SU-DHL-6 (cell line): ENCODE measurements at regions not wholly inside any gene's neighbourhood (a gene's known extent, or its start where the extent isn't known, plus 50 kb on each side); places are given as distances from the start of the nearest gene placed in this dataset.

Experiments used
- H2AFZ ChIP-seq: fragments of 200-600 bp; sonication (generic); 2 replicates; pipeline ENCODE4 v1.6.1; 2014; ENCODE audit warnings: low read depth, mild to moderate bottlenecking, moderate library complexity, mixed read lengths, antibody characterized with exemption, low read length; ENCODE audit not compliant: severe bottlenecking
- H3F3A ChIP-seq: fragments of 200-600 bp; shearing (Covaris generic); 2 replicates; pipeline ENCODE4 v1.6.0; 2016; ENCODE audit warnings: antibody characterized with exemption, mild to moderate bottlenecking; ENCODE audit not compliant: insufficient read depth
- H3K27ac ChIP-seq: fragments of 200-600 bp; sonication (generic); 2 replicates; pipeline ENCODE4 v1.5.1; 2016; ENCODE audit warnings: low read depth, mild to moderate bottlenecking, low read length, moderate library complexity, mixed read lengths
- H3K27me3 ChIP-seq: fragments of 200-600 bp; sonication (generic), shearing (Covaris generic); 2 replicates; pipeline ENCODE4 v1.6.0; 2014; ENCODE audit warnings: mild to moderate bottlenecking, low read length
- H3K36me3 ChIP-seq: fragments of 200-600 bp; sonication (generic); 2 replicates; pipeline ENCODE4 v1.6.1; 2014; ENCODE audit warnings: mild to moderate bottlenecking, low read length, mixed read lengths
- H3K4me2 ChIP-seq: fragments of 300-600, 200-600 bp; shearing (Covaris generic), sonication (generic); 2 replicates; pipeline ENCODE4 v1.6.0; 2014; ENCODE audit warnings: low read length, low read depth, mild to moderate bottlenecking; ENCODE audit not compliant: poor library complexity, severe bottlenecking
- H3K4me3 ChIP-seq: fragments of 200-600 bp; sonication (generic); 2 replicates; pipeline ENCODE4 v1.5.1; 2014; ENCODE audit warnings: antibody characterized with exemption, low read length, mild to moderate bottlenecking, mixed read lengths; ENCODE audit not compliant: insufficient read depth, poor library complexity, severe bottlenecking
- H3K79me2 ChIP-seq: fragments of 200-600 bp; sonication (generic); 2 replicates; pipeline ENCODE4 v1.6.1; 2014; ENCODE audit warnings: mild to moderate bottlenecking, low read length, moderate library complexity; ENCODE audit not compliant: insufficient read depth
- H3K9ac ChIP-seq: fragments of 200-600 bp; sonication (generic); 2 replicates; pipeline ENCODE4 v1.7.0; 2014; ENCODE audit warnings: mild to moderate bottlenecking, low read length
- H3K9me2 ChIP-seq: fragments of 200-600 bp; sonication (generic); replicated peaks from 2 replicates; pipeline ENCODE4 v1.6.1; 2014; ENCODE audit warnings: low read length; ENCODE audit not compliant: insufficient read depth
- H3K9me3 ChIP-seq: fragments of 200-600 bp; sonication (generic); 2 replicates; pipeline ENCODE4 v1.6.1; 2014; ENCODE audit warnings: low read length, mixed read lengths; ENCODE audit not compliant: insufficient read depth
- H4K20me1 ChIP-seq: fragments of 200-600 bp; sonication (generic); 2 replicates; pipeline ENCODE4 v1.6.1; 2014; ENCODE audit warnings: low read depth, mild to moderate bottlenecking, antibody characterized with exemption, low read length, moderate library complexity, mixed read lengths
- CTCF ChIP-seq: fragments of 200-600 bp; sonication (generic); IDR thresholded peaks from one replicate; pipeline ENCODE4 v1.5.1; 2017; ENCODE audit warnings: antibody characterized with exemption, mild to moderate bottlenecking, low read length, moderate library complexity; ENCODE audit not compliant: insufficient read depth, poor library complexity, severe bottlenecking
- EZH2phosphoT487 ChIP-seq: fragments of 200-600 bp; sonication (generic), shearing (Covaris generic); conservative IDR thresholded peaks from 2 replicates; pipeline ENCODE4 v1.6.1; 2018; ENCODE audit warnings: mild to moderate bottlenecking, antibody characterized with exemption, low read length, moderate library complexity, mixed read lengths

- no peak overlapping the region for H3K9ac ChIP-seq
- H3F3A ChIP-seq, result no peaks in the 10 kb centered on the region
- no peaks in the 10 kb centered on the region for H3K36me3 ChIP-seq
- H3K27ac ChIP-seq, result no peak overlapping the region
- H4K20me1 ChIP-seq, result no peaks in the 10 kb centered on the region
- H3K4me3 ChIP-seq, result no peak overlapping the region
- TF ChIP-seq CTCF (no peak), EZH2phosphoT487 (no peak)
- no peak overlapping the region for H2AFZ ChIP-seq
- no peaks in the 10 kb centered on the region for H3K9me2 ChIP-seq
- no peaks in the 10 kb centered on the region for H3K27me3 ChIP-seq
- no peak overlapping the region for H3K4me2 ChIP-seq
- H3K79me2 ChIP-seq, result no peaks in the 10 kb centered on the region
- H3K9me3 ChIP-seq, result no peaks in the 10 kb centered on the region
Measured at GRCh38 chr4:100098681-100099080, 91.6 kb downstream of the DDIT4L start.

GRCh38 chr4:100098011-100098545, 92.2 kb downstream of the DDIT4L start:
- no peaks in the 10 kb centered on the region for H3K79me2 ChIP-seq

GRCh38 chr4:100095729-100096595, 94.3 kb downstream of the DDIT4L start:
- no peak overlapping the region for H3K9ac ChIP-seq
- H3K4me2 ChIP-seq, result no peak overlapping the region
- no peak for TF ChIP-seq EZH2phosphoT487
- TF ChIP-seq CTCF, result peak; percentile 31
- H2AFZ ChIP-seq, result no peak overlapping the region
- H3K9me3 ChIP-seq, result no peaks in the 10 kb centered on the region
- no peaks in the 10 kb centered on the region for H3K36me3 ChIP-seq
- no peaks in the 10 kb centered on the region for H4K20me1 ChIP-seq
- H3K27me3 ChIP-seq, result no peaks in the 10 kb centered on the region
- H3K27ac ChIP-seq, result no peak overlapping the region
- H3K79me2 ChIP-seq, result no peaks in the 10 kb centered on the region
- H3F3A ChIP-seq, result no peaks in the 10 kb centered on the region
- no peaks in the 10 kb centered on the region for H3K9me2 ChIP-seq
- H3K4me3 ChIP-seq, result no peak overlapping the region

More at GRCh38 chr4:100098011-100098545, 92.2 kb downstream of the DDIT4L start:
- TF ChIP-seq EZH2phosphoT487 (no peak), CTCF (no peak)
- H3K9ac ChIP-seq, result no peak overlapping the region
- H4K20me1 ChIP-seq, result no peaks in the 10 kb centered on the region
- H3K36me3 ChIP-seq, result no peaks in the 10 kb centered on the region
- no peak overlapping the region for H3K27ac ChIP-seq
- H3K9me3 ChIP-seq, result no peaks in the 10 kb centered on the region
- H3K4me2 ChIP-seq, result no peak overlapping the region
- H3F3A ChIP-seq, result no peaks in the 10 kb centered on the region
- no peaks in the 10 kb centered on the region for H3K9me2 ChIP-seq
- no peak overlapping the region for H2AFZ ChIP-seq
- no peak overlapping the region for H3K4me3 ChIP-seq
- H3K27me3 ChIP-seq, result no peaks in the 10 kb centered on the region
